Adrenal gland (tissue), 5 donors: ENCODE measurements at regions not wholly inside any gene's neighbourhood (a gene's known extent, or its start where the extent isn't known, plus 50 kb on each side); places are given as distances from the start of the nearest gene placed in this dataset.

Experiments used
- POLR2A ChIP-seq, 2 donors: fragments of 450-650 bp; IDR thresholded peaks; one replicate each; pipeline ENCODE4 v1.6.1; 2017; ENCODE audit warnings: antibody characterized with exemption in 2 of 2, mild to moderate bottlenecking in 2 of 2, moderate library complexity in 1 of 2
- TF ChIP-seq, protein P1 (sequence below), 6 experiments: fragments of 450-650 bp in 4 of 6; fragments of 200-600 bp in 2 of 6; sonication (generic) in 1 of 6; IDR thresholded peaks; 1 replicate in 5 of 6; 2 replicates in 1 of 6; pipeline versions ENCODE4 v1.5.1 to v1.8.0; 2016 to 2021; ENCODE audit warnings: antibody characterized with exemption in 6 of 6, mild to moderate bottlenecking in 2 of 6, moderate library complexity in 1 of 6
- donor health status: DM: no; HTN: no; CAD: no.

DNA sequence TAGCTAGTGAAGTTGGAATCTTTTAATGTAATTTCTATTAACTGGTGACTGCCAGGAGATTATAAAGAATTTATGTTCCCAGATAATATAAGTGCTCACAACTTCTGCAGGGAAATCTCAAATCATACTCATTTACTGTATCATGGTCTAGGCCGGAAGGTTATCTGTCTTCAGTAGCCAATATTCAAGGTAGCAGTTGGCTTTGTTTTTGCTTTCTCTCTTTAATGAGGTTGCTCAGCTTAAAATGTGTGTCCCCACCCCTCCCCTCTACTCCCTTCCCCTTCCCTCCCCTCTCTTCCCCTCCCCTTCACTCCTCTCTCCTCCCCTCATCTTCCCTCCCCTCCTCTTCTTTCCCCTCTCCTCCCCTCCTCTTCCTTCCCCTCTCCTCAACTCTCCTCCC, 117.6 kb downstream of the HPGD start:
- TF ChIP-seq POLR2A (IDR thresholded peaks at IDR 0.05): no peak
- TF ChIP-seq, protein P1, sequence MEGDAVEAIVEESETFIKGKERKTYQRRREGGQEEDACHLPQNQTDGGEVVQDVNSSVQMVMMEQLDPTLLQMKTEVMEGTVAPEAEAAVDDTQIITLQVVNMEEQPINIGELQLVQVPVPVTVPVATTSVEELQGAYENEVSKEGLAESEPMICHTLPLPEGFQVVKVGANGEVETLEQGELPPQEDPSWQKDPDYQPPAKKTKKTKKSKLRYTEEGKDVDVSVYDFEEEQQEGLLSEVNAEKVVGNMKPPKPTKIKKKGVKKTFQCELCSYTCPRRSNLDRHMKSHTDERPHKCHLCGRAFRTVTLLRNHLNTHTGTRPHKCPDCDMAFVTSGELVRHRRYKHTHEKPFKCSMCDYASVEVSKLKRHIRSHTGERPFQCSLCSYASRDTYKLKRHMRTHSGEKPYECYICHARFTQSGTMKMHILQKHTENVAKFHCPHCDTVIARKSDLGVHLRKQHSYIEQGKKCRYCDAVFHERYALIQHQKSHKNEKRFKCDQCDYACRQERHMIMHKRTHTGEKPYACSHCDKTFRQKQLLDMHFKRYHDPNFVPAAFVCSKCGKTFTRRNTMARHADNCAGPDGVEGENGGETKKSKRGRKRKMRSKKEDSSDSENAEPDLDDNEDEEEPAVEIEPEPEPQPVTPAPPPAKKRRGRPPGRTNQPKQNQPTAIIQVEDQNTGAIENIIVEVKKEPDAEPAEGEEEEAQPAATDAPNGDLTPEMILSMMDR (IDR thresholded peaks at IDR 0.05): no peak
